Fibroblast of villous mesenchyme (primary cell): ENCODE measurements at regions not wholly inside any gene's neighbourhood (a gene's known extent, or its start where the extent isn't known, plus 50 kb on each side); places are given as distances from the start of the nearest gene placed in this dataset.
A peak's percentile ranks its signal among the peaks of the same experiment; 100 is the strongest.

Experiments
- DNase-seq: peaks from one replicate; pipeline ENCODE4 v3.0.0-alpha.2; 2010; ENCODE audit warnings: low read depth
- H3K4me3 ChIP-seq: 2 replicates; pipeline ENCODE4 v1.5.1; 2011; ENCODE audit warnings: low read depth, mild to moderate bottlenecking, low read length
- CTCF ChIP-seq: IDR thresholded peaks from 2 replicates; pipeline ENCODE4 v1.5.1; 2012; ENCODE audit warnings: low read depth, mild to moderate bottlenecking, low read length; ENCODE audit not compliant: insufficient read depth

DNA sequence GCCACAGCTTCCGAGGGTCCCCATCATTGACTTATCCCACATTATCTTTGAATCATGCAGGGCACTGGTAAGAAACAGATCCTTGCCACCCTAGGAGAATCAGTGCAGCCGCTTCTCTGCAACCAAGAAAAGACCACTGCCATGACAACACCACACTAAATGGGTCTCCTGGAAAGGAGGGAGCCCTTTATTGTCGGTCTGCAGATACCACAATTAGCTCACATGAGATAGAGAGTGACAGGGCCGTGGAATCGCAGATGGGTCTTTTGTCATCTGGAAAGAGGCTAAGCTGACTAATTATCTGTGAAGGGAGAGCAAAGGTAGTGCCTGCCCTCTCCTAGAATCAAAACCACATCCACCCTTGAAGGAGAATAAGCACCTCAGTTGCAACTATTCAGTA lies 178.3 kb upstream of the MYO16 start:
- DNase-seq: no peak
- H3K4me3 ChIP-seq: no peak overlapping the region
- TF ChIP-seq CTCF: no peak

GRCh38 chr13:108455320-108455719 lies 174.1 kb upstream of the MYO16 start:
- no peak for DNase-seq
- TF ChIP-seq CTCF: no peak
- no peak overlapping the region for H3K4me3 ChIP-seq

DNA sequence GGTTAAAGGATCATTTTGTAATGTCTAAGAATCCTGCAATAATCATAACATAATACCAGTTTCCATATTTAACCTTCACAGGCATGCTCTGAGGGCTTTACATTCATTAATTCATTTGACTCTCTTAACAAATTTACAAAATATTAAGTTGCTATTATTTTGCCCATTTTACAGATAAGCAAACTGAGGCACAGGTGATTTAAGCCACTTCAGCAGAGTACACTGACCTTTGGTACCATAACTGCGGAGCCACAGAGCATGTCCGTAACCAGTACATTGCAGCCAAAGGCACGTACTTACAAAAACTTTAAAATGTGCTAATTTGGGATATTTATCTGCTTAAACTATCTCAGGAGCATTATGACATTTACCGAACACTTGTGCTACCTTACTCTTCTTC lies 169.4 kb upstream of the MYO16 start:
- no peak for DNase-seq
- H3K4me3 ChIP-seq: no peak overlapping the region
- TF ChIP-seq CTCF: no peak

DNA sequence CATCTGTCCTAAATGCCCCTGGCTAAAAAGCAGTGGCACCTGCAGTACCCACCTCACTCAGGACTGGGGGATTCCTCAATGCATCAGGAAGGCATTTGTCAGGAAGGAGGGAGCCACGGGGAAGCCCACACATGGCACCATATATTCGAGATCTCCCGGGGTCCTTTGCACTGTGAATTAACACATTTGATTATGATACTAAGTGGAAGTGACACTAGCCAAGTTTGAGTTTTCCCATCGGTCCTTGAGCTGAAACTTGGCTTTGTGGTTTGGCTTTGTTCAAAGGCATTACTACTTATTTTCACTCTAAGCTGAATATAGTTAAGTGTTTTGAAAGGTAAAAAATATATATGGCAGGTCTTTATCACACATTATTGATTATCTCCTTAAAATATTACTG lies 168.7 kb upstream of the MYO16 start:
- no peak for DNase-seq
- H3K4me3 ChIP-seq: no peak overlapping the region

DNA sequence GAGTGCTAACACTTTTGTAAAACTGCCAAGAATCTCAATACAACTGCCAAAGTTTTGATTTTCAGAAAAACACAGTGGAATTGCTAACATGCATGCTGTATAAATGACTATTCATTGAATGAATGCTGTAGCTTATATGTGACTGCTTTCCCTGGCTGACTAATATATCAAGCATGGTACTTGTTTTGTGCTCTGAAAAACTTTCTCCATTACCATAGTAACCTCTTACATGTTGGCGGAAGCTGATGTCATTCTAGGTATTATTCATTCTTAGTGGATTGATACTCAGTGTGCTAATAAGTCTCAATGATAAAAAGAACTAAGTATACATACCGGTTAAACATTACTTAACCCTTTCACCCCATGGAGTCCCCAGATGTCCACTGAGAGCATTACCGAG lies 166.1 kb upstream of the MYO16 start:
- TF ChIP-seq CTCF: no peak
- no peak overlapping the region for H3K4me3 ChIP-seq
- DNase-seq: peak; percentile 9

More for the DNA sequence above, 168.7 kb upstream of the MYO16 start:
- TF ChIP-seq CTCF: no peak

DNA sequence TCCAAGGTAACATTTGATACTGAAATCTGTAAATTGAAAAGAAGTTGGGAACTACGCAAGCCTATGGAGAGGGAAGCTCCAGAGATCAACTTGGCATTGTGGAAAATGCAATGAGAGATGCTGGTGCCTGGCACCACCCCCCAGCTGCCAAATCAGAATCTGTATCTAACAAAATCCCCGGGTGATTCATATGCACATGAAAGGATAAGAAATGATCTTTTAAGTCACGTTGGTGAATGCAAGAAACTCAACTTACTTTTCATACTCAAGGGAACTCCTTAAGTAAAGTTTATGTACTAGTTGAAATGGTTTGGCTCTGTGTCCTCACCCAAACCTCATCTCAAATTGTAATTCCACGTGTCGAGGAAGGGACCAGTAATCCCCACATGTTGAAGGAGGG lies 158.5 kb upstream of the MYO16 start:
- no peak for DNase-seq
- no peak overlapping the region for H3K4me3 ChIP-seq
- no peak for TF ChIP-seq CTCF

DNA sequence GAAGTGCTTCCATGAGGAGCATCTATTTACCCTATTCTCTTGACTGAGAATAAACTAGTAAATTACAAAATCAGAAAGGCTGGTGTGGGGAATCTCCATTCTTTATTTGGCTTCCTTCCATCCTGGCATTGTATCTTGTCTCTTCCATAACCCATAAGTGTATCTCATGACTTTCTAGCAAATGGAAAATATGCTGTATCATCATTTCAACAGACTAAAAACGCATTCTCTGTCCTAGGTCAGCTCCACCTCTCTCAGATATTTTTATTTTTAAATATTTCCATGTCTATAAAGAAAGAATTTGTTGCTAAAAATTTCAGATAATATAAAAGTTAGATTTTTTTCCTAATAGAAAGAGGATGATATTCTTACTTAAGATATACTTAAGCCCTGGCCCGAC lies 154.2 kb upstream of the MYO16 start:
- no peak for DNase-seq
- H3K4me3 ChIP-seq: no peak overlapping the region
- no peak for TF ChIP-seq CTCF
